ENCODE measurements at regions not wholly inside any gene's neighbourhood (a gene's known extent, or its start where the extent isn't known, plus 50 kb on each side); places are given as distances from the start of the nearest gene placed in this dataset.

DNA sequence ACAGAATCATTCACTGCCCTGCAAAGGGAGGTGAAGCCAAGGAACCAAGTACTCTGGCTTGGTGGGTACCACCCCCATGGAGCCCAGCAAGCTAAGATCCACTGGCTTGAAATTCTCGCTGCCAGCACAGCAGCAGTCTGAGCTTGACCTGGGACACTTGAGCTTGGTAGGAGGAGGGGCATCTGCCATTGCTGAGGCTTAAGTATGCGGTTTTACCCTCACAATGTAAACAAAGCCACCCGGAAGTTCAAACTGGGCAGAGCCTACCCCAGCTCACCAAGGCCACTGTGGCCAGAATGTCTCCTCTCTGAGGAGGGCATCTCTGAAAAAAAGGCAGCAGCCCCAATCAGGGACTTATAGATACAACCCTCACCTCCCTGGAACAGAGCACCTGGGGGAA, 1050.0 kb upstream of the GHITM start:
- no peak for DNase-seq (ENCODE audit: low read depth)
- no peak for TF ChIP-seq EZH2 (IDR thresholded peaks at IDR 0.05; ENCODE audit: insufficient read depth, low read length)
- TF ChIP-seq, protein P1, sequence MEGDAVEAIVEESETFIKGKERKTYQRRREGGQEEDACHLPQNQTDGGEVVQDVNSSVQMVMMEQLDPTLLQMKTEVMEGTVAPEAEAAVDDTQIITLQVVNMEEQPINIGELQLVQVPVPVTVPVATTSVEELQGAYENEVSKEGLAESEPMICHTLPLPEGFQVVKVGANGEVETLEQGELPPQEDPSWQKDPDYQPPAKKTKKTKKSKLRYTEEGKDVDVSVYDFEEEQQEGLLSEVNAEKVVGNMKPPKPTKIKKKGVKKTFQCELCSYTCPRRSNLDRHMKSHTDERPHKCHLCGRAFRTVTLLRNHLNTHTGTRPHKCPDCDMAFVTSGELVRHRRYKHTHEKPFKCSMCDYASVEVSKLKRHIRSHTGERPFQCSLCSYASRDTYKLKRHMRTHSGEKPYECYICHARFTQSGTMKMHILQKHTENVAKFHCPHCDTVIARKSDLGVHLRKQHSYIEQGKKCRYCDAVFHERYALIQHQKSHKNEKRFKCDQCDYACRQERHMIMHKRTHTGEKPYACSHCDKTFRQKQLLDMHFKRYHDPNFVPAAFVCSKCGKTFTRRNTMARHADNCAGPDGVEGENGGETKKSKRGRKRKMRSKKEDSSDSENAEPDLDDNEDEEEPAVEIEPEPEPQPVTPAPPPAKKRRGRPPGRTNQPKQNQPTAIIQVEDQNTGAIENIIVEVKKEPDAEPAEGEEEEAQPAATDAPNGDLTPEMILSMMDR (IDR thresholded peaks at IDR 0.05; ENCODE audit: insufficient read depth, low read depth, low read length) = no peak
- FAIRE-seq = no peak

DNA sequence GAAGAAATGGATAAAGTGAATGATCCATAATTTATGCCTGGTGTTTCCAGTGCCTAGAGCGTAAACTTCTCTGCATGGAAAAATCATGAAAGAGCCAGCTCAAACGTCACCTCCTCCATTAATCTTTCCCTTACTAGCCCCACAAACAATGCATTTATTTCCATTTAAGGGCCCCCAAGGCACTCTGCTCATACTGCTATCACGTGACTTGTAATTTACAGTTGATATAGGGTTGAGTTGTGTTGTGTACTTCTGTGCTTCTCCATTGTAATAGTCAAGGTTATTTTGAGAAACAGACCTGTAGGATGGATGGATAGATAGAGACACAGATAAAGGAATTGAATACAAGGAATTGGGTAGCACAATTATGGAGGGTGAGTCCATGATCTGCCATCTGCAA, 1034.7 kb upstream of the GHITM start:
- H3K4me2 ChIP-seq (ENCODE audit: low read length) = no peak overlapping the region
- Mint-ChIP-seq H3K4me3 (ENCODE audit: unreplicated experiment) (no peak overlapping the region), H3K27ac (ENCODE audit: unreplicated experiment) (no peak overlapping the region), H3K27me3 (ENCODE audit: low read depth, unreplicated experiment) (no peaks in the 10 kb centered on the region), H3K4me1 (ENCODE audit: low read depth, unreplicated experiment) (no peaks in the 10 kb centered on the region), H3K36me3 (ENCODE audit: low read depth, unreplicated experiment) (no peaks in the 10 kb centered on the region), H3K9me3 (ENCODE audit: unreplicated experiment) (no peaks in the 10 kb centered on the region)
- no peak overlapping the region for H3K4me3 ChIP-seq (ENCODE audit: insufficient read depth, low read depth, low read length)
- no peaks in the 10 kb centered on the region for H3K9me3 ChIP-seq (ENCODE audit: insufficient read depth, low read depth, low read length)
- no peaks in the 10 kb centered on the region for H3K79me2 ChIP-seq (ENCODE audit: insufficient read depth, low read length)
- no peak overlapping the region for H3K27ac ChIP-seq (ENCODE audit: low read depth, low read length)
- no peaks in the 10 kb centered on the region for H3K27me3 ChIP-seq (ENCODE audit: insufficient read depth, low read length)
- DNase-seq (ENCODE audit: low read depth) (no peak), FAIRE-seq (no peak)
- no peaks in the 10 kb centered on the region for H3K4me1 ChIP-seq (ENCODE audit: insufficient read depth, low read length)
- no peaks in the 10 kb centered on the region for H3K36me3 ChIP-seq (ENCODE audit: insufficient read depth, low read length)
- no peaks in the 10 kb centered on the region for H4K20me1 ChIP-seq (ENCODE audit: insufficient read depth, low read length)
- no peak overlapping the region for H2AFZ ChIP-seq (ENCODE audit: low read depth, low read length)
- H3K9ac ChIP-seq (ENCODE audit: low read length) = no peak overlapping the region
- TF ChIP-seq EZH2 (IDR thresholded peaks at IDR 0.05; ENCODE audit: insufficient read depth, low read length) = no peak
- TF ChIP-seq, protein P1 (IDR thresholded peaks at IDR 0.05; ENCODE audit: insufficient read depth, low read depth, low read length) = no peak

More for the DNA sequence above, 1050.0 kb upstream of the GHITM start:
- H3K9me3 Mint-ChIP-seq (ENCODE audit: unreplicated experiment) = peaks cover 8% of the 10 kb centered on the region
- no peaks in the 10 kb centered on the region for H3K9me3 ChIP-seq (ENCODE audit: insufficient read depth, low read depth, low read length)
- H3K4me3 Mint-ChIP-seq (ENCODE audit: unreplicated experiment) = no peak overlapping the region
- H3K79me2 ChIP-seq (ENCODE audit: insufficient read depth, low read length) = no peaks in the 10 kb centered on the region
- H3K27me3 ChIP-seq (ENCODE audit: insufficient read depth, low read length) = no peaks in the 10 kb centered on the region
- no peak overlapping the region for H3K27ac ChIP-seq (ENCODE audit: low read depth, low read length)
- H3K9ac ChIP-seq (ENCODE audit: low read length) = no peak overlapping the region
- no peaks in the 10 kb centered on the region for H3K36me3 Mint-ChIP-seq (ENCODE audit: low read depth, unreplicated experiment)
- no peaks in the 10 kb centered on the region for H3K36me3 ChIP-seq (ENCODE audit: insufficient read depth, low read length)
- H3K4me3 ChIP-seq (ENCODE audit: insufficient read depth, low read depth, low read length) = no peak overlapping the region
- no peak overlapping the region for H3K4me2 ChIP-seq (ENCODE audit: low read length)
- H2AFZ ChIP-seq (ENCODE audit: low read depth, low read length) = no peak overlapping the region
- H3K27ac Mint-ChIP-seq (ENCODE audit: unreplicated experiment) = no peak overlapping the region
- no peaks in the 10 kb centered on the region for H3K4me1 Mint-ChIP-seq (ENCODE audit: low read depth, unreplicated experiment)
- no peaks in the 10 kb centered on the region for H3K4me1 ChIP-seq (ENCODE audit: insufficient read depth, low read length)
- no peaks in the 10 kb centered on the region for H3K27me3 Mint-ChIP-seq (ENCODE audit: low read depth, unreplicated experiment)
- no peaks in the 10 kb centered on the region for H4K20me1 ChIP-seq (ENCODE audit: insufficient read depth, low read length)

DNA sequence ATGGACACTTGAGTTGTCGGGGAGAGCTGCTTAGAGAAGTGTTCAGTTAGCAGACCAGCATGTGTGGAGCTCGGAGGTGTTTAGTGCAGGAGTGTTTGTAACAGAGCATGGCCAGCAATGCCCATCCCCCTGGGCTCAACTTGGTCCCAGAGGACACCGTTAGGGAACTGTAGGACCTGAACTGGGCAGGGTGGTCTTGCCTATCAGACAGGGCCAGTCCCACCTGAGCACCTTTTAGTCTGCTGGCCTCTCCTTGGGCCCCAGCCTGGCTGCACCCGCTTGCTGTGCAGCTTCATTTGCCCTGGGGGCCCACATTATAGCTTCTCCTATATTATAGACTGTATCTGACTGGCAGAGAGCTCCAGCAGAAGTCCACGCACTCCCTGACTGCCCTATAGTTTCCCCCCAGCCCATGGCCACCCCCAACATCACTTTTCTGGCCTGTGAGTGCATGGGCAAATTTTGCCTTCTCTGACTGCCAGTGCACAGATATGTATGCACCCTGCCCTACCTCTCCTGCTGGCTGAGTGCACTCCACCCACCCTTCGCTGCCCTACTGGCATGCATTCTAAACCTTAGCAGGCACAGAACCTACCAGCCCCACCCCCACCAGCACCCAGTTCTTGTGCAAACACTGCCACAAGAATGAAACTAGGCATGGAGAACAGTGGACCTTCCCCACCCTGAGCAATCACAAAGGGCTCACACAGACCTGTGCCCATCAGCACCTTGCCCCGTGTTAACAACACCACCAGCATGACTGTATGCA, 1030.6 kb upstream of the GHITM start:
- no peak for FAIRE-seq
- H4K20me1 ChIP-seq (ENCODE audit: insufficient read depth, low read length) = no peaks in the 10 kb centered on the region
- H3K27ac ChIP-seq (ENCODE audit: low read depth, low read length) = no peak overlapping the region
- H3K9me3 ChIP-seq (ENCODE audit: insufficient read depth, low read depth, low read length) = no peaks in the 10 kb centered on the region
- H3K9ac ChIP-seq (ENCODE audit: low read length) = no peak overlapping the region
- H2AFZ ChIP-seq (ENCODE audit: low read depth, low read length) = no peak overlapping the region
- H3K27me3 ChIP-seq (ENCODE audit: insufficient read depth, low read length) = no peaks in the 10 kb centered on the region
- no peaks in the 10 kb centered on the region for H3K4me1 ChIP-seq (ENCODE audit: insufficient read depth, low read length)
- no peak overlapping the region for H3K4me3 ChIP-seq (ENCODE audit: insufficient read depth, low read depth, low read length)
- H3K36me3 ChIP-seq (ENCODE audit: insufficient read depth, low read length) = no peaks in the 10 kb centered on the region
- H3K4me2 ChIP-seq (ENCODE audit: low read length) = no peak overlapping the region
- H3K27me3 Mint-ChIP-seq (ENCODE audit: low read depth, unreplicated experiment) = no peaks in the 10 kb centered on the region
- no peaks in the 10 kb centered on the region for H3K79me2 ChIP-seq (ENCODE audit: insufficient read depth, low read length)
- H3K4me3 Mint-ChIP-seq (ENCODE audit: unreplicated experiment) = no peak overlapping the region
- no peak for TF ChIP-seq EZH2 (IDR thresholded peaks at IDR 0.05; ENCODE audit: insufficient read depth, low read length)
- TF ChIP-seq, protein P1 (IDR thresholded peaks at IDR 0.05; ENCODE audit: insufficient read depth, low read depth, low read length) = no peak
- no peak for DNase-seq (ENCODE audit: low read depth)
- H3K4me1 Mint-ChIP-seq (ENCODE audit: low read depth, unreplicated experiment) = no peaks in the 10 kb centered on the region
- no peak overlapping the region for H3K27ac Mint-ChIP-seq (ENCODE audit: unreplicated experiment)
- no peaks in the 10 kb centered on the region for H3K36me3 Mint-ChIP-seq (ENCODE audit: low read depth, unreplicated experiment)
- H3K9me3 Mint-ChIP-seq (ENCODE audit: unreplicated experiment) = peaks cover 11% of the 10 kb centered on the region
